ENCODE measurements at regions not wholly inside any gene's neighbourhood (a gene's known extent, or its start where the extent isn't known, plus 50 kb on each side); places are given as distances from the start of the nearest gene placed in this dataset.

- TF ChIP-seq CTCF (IDR thresholded peaks at IDR 0.05; ENCODE audit: low read depth, low read length, missing control alignments) = no peak
- no peak overlapping the region for H3K4me3 ChIP-seq (ENCODE audit: low read depth, low read length)
- DNase-seq (ENCODE audit: low read depth) = no peak
Observed at GRCh38 chr6:148173548-148173947, 169.1 kb upstream of the SASH1 start.

- DNase-seq (ENCODE audit: low read depth) = no peak
- no peak for TF ChIP-seq CTCF (IDR thresholded peaks at IDR 0.05; ENCODE audit: low read depth, low read length, missing control alignments)
- no peak overlapping the region for H3K4me3 ChIP-seq (ENCODE audit: low read depth, low read length)
Observed at GRCh38 chr6:148175550-148176188, 167.0 kb upstream of the SASH1 start.

- H3K4me3 ChIP-seq (ENCODE audit: low read depth, low read length) = no peak overlapping the region
- TF ChIP-seq CTCF (IDR thresholded peaks at IDR 0.05; ENCODE audit: low read depth, low read length, missing control alignments) = peak; percentile 69
- no peak for DNase-seq (ENCODE audit: low read depth)
Observed at GRCh38 chr6:148177589-148178233, 164.9 kb upstream of the SASH1 start.

- no peak for DNase-seq (ENCODE audit: low read depth)
- peak; percentile 30 for TF ChIP-seq CTCF (IDR thresholded peaks at IDR 0.05; ENCODE audit: low read depth, low read length, missing control alignments)
- H3K4me3 ChIP-seq (ENCODE audit: low read depth, low read length) = no peak overlapping the region
Observed at GRCh38 chr6:148179786-148180185, 162.9 kb upstream of the SASH1 start.

GRCh38 chr6:148182378-148182777 is 160.3 kb upstream of the SASH1 start:
- no peak for TF ChIP-seq CTCF (IDR thresholded peaks at IDR 0.05; ENCODE audit: low read depth, low read length, missing control alignments)
- DNase-seq (ENCODE audit: low read depth) = no peak

DNA sequence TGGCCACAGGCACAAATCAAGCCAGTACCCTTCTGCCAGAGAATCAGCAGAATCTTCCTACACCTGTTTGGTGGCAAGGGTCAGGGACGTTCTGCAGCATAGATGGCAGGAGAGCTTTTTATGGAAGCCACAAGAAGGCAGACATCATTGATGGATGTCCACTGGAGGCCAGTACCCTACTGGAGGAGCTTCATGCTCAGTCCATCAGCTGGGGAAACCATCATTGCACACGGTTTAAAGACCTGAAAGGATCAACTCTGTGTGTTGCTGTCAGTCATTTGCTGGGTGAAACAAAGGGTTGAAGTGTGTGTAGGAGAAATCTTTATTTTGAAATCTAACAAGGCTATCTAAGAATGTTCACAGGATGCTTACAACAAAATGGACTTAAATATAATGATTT is 158.9 kb upstream of the SASH1 start:
- H3K4me3 ChIP-seq (ENCODE audit: low read depth, low read length) = no peak overlapping the region
- DNase-seq (ENCODE audit: low read depth) = no peak
- TF ChIP-seq CTCF (IDR thresholded peaks at IDR 0.05; ENCODE audit: low read depth, low read length, missing control alignments) = no peak

More at GRCh38 chr6:148182378-148182777, 160.3 kb upstream of the SASH1 start:
- H3K4me3 ChIP-seq (ENCODE audit: low read depth, low read length) = no peak overlapping the region

DNA sequence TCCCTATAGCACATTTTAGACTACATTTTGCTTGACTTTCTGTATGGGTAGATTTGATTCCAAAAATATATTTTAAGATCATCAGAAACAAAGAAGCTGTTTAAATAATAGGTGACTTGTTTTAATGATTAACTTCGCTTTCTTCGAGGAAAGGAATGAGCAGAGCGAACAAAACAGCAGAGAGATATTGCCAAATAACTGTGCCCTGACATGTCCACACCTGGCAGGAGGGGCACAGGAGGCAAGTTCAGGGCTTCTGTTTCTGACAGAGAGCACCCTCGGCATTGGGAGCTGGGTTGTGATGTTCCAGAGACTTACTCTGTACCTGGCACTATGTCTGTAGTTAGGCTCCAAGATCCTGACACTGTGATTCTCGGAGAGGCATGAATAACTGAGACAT is 155.7 kb upstream of the SASH1 start:
- DNase-seq (ENCODE audit: low read depth) = no peak
- H3K4me3 ChIP-seq (ENCODE audit: low read depth, low read length) = no peak overlapping the region
- no peak for TF ChIP-seq CTCF (IDR thresholded peaks at IDR 0.05; ENCODE audit: low read depth, low read length, missing control alignments)

All from GM12864 (cell line).